ENCODE measurements at regions not wholly inside any gene's neighbourhood (a gene's known extent, or its start where the extent isn't known, plus 50 kb on each side); places are given as distances from the start of the nearest gene placed in this dataset.
A peak's percentile ranks its signal among the peaks of the same experiment; 100 is the strongest.

GRCh38 chr6:14286144-14286543, 168.6 kb downstream of the CD83 start:
- TF ChIP-seq CTCF (IDR thresholded peaks at IDR 0.05) (no peak), FOXJ3 (CRISPR knock-in tag; IDR thresholded peaks at IDR 0.05) (no peak), RAD21 (IDR thresholded peaks at IDR 0.05; ENCODE audit: low read length) (no peak), EP300 (IDR thresholded peaks at IDR 0.05; ENCODE audit: borderline replicate concordance in 1 of 2, low read depth in 1 of 2, low read length in 1 of 2) (peak in 1 of 2 experiments; percentile 25; a peak in 1 of 4 replicates), FOXM1 (IDR thresholded peaks at IDR 0.05; ENCODE audit: low read depth) (no peak), EZH2phosphoT487 (IDR thresholded peaks at IDR 0.05; ENCODE audit: borderline replicate concordance, low read depth) (no peak)

All from SK-N-SH (cell line).